NCI-H2196 (cell line): ENCODE measurements at regions not wholly inside any gene's neighbourhood (a gene's known extent, or its start where the extent isn't known, plus 50 kb on each side); places are given as distances from the start of the nearest gene placed in this dataset.

Experiments used
- DNase-seq: peaks from one replicate; lab custom pipeline; 2025; ENCODE audit not compliant: unreplicated experiment; lab: John Stamatoyannopoulos, UW

DNA sequence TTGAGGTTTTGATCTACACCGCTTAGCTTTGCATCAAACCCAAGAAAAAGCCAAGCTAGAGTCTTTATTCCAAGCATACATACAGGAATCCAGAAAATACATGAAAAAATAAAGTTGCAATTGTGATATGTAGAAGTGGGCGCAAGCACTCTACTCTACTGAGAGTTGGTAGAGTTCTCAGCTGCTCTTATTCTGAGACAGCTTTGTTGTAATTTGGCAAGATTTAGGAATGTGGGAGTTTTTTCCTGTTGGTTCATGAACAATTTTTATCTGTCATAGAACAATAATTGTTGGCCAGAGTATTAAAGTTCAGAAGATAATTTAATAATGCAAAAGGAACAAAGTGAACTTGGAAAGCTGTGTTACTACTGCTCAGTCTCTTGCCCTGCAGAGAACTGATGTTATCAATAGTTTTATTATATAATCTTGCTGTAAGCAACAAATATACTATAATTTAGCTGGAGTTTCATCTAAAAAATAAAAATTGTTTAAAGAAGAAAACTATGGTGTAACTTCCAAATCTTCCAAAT is 302.0 kb upstream of the RND3 start:
- DNase-seq: no peak

GRCh38 chr2:150788426-150789140 is 301.1 kb upstream of the RND3 start:
- no peak for DNase-seq

DNA sequence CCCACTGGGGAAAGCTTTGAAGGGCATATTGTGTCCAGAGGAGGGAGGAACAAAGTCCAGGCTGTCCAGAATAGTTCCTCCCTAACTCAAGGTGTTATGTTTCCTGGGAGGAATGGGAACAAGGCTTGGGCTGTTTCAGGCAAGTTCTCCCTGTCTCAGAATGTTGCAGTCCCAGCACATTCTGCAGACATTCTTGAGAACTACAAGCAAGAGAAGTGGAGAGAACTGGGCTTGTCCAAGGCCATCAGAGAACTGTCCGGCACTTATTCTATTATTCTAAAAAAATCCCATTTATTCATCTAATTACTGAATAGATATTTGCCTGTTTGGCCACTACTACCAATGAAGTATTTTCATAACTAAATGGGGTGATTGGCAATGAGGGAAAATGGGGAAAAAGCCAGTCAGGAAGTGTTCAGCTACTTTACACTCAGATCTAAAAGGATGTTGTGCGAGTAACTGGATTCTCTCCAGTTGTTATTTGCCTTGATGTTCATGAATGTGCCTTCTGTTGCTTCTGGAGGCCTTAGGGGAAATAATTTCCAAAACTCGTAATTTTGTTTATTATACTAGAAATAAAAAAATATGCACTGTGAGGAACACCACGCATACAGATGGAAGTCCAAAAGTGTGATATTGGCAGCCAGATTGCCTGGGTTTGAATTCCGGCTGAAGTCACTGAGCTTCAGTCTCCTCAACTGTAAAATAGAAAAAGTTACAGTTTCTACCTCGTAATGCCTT is 300.1 kb upstream of the RND3 start:
- no peak for DNase-seq

- DNase-seq: no peak
Measured at GRCh38 chr2:150784389-150784788, 296.9 kb upstream of the RND3 start.

DNA sequence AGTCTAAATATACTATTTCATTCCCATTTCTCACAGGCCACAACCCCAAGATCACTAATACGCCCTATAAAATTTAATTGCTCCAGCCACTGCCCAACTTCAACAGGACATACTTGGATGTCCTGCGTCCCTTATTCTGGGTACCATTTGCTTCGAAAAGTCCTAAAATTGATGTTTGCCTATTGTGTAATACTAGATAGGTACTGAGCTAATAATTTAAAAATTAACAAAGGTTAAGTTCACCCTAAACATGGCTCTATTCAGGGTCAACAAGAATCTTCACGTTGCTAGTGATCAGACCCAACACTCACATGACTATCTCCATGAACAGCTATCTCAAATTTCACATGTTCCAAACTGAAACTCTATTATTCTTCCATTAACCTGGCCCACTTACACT is 296.4 kb upstream of the RND3 start:
- no peak for DNase-seq

DNA sequence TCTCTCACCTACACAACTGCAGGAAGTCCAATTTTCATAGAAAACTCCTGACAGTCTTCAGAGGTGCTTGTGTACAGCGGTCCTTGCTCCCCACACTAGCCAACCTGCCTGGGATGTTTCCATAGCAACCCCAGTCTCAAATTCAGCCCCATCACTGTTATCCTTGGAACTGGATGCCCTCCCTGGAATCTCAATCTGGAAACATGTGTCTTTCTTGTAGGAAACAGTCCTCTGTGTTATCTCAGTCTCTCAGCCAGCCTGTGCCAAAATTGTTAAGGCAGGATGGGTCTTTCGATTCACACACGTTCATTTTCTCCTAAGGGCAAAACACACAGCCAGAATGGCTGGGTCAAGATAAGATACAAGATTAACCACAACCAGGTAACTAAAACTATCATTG is 295.5 kb upstream of the RND3 start:
- no peak for DNase-seq

DNA sequence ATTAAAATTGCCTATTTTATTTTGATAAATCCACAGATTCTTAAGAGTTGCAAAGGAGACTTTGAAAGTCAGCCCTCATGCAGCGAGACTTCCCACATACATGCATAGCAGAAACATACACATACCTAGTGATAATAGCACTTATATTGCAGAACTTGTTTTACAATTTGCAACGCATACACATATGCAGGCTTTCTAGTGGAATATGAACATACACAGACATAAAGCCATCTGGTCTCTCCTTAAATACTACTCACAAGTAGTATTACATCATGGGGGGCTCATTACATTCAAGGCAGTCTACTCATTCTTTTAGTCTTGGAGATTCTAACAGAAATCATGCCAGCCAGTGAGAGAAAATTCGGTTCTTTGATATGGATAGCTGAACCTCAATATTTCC is 295.1 kb upstream of the RND3 start:
- DNase-seq: no peak

- no peak for DNase-seq
Measured at GRCh38 chr2:150781142-150781541, 293.7 kb upstream of the RND3 start.

DNA sequence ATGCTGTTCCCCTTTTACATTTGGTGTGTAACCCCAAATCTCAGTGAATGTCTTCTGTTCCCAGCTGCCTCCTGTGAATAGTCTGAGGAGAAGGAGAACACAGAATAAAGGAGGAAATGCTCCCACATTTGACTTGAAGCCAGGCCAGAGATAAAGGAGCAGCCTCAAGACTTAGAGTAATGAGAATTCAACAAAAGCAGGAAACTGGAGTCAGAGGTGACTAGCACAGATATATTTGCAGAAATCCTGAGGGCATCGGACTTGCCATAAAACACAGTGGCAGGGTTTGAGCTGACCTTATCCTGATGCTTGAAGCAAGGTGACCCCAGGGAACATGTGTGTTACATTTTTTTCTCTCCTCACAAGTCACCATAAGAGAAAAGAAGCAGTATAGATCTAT is 291.4 kb upstream of the RND3 start:
- DNase-seq: no peak

- DNase-seq: no peak
Measured at GRCh38 chr2:150769421-150769820, 282.0 kb upstream of the RND3 start.

DNA sequence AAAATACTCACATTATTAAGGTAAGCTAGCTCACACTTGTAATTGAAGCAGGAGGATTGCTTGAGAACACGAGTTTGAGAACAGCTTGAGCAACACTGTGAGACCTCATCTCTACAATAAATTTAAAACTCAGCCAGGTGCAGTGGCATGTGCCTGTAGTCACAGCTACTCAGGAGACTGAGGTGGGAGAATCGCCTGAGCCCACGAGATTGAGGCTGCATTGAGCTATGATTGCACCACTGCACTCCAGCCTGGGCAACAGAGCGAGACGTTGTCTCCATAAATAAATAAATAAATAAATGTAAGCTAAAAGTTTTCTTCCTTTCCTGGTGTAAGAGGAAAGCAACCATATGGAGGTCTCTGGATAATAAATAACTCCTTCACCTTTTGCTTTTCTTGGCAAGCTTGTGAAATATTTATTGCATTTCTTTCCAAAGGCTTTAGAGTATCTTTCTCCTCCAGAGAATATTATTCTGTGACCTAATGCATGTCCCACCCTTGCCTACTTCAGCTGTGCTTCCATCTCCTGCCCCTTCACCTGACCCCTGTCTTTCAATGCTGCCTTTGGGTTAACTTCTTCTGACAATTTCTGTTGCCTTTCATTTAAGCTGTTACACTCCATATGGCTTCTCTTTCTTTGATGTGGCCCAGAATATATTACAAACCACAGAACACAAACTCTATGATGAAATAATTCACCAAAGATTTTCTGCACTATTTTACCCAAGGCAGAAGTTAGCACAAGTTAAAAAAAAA is 280.7 kb upstream of the RND3 start:
- DNase-seq: no peak

DNA sequence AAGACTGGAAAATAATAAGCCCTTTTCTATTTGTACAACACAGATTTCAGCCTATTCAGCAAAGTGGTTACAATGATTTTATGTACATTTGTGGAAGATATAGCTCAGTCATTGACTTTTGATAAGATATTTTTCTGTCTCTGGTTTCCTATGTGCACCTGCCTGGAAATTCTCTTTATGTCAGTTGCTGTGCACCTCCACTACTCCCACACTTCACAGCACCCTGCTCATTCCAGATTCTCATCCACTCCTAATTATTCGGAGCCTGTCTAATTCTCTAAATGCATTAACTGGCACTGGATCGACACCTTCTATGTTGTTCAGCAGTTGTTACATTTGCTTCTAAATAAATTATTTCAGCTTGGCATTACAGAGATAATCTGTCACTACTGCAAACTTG is 275.1 kb upstream of the RND3 start:
- DNase-seq: no peak

GRCh38 chr2:150759531-150759930 is 272.1 kb upstream of the RND3 start:
- DNase-seq: no peak

GRCh38 chr2:150759106-150759505 is 271.6 kb upstream of the RND3 start:
- DNase-seq: no peak

GRCh38 chr2:150752229-150752628 is 264.8 kb upstream of the RND3 start:
- no peak for DNase-seq

- no peak for DNase-seq
Measured at GRCh38 chr2:150750720-150751119, 263.3 kb upstream of the RND3 start.

DNA sequence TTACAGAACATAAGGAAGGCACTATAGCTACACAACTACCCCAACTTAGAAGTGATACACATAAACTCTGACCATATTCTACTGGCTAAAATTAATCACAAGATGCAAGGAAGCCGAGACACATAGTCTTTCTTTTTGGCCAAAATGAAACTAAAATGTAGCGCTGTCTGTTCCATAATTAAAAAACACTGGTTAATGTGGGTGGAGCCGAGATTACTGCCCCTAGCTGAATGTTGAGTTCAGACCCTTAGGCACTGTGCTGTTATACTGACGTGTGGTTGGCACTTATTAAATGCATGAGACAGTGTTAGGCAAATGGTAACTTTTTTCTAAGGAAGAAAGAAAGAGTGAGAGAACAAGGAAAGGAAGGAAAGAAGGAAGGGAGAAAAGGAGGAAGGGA is 254.6 kb upstream of the RND3 start:
- DNase-seq: no peak

GRCh38 chr2:150735894-150736498 is 248.5 kb upstream of the RND3 start:
- DNase-seq: no peak

GRCh38 chr2:150733051-150733618 is 245.7 kb upstream of the RND3 start:
- DNase-seq: no peak

- no peak for DNase-seq
Measured at GRCh38 chr2:150732491-150732890, 245.0 kb upstream of the RND3 start.

- DNase-seq: no peak
Measured at GRCh38 chr2:150732064-150732463, 244.6 kb upstream of the RND3 start.
